ENCODE measurements at regions not wholly inside any gene's neighbourhood (a gene's known extent, or its start where the extent isn't known, plus 50 kb on each side); places are given as distances from the start of the nearest gene placed in this dataset.
"Not testable (repeated sequence)": the region's sequence is repeated elsewhere in the genome, so short reads cannot be mapped to it uniquely, and the experiment has no call there.

GRCh38 chr2:89819809-89820208 is 1128.3 kb downstream of the RPIA start:
- Histone ChIP-seq H3K56ac (ENCODE audit: low read length) (no peak overlapping the region), H3K27ac (ENCODE audit: low read depth, low read length) (no peak overlapping the region), H3K4me2 (ENCODE audit: low read length) (no peak overlapping the region), H3K4ac (ENCODE audit: low read depth, low read length) (no peak overlapping the region), H4K5ac (ENCODE audit: low read length) (no peak overlapping the region), H3K79me2 (ENCODE audit: control insufficient read depth, insufficient read depth, low read length) (no peaks in the 10 kb centered on the region), H3K23ac (ENCODE audit: low read length) (no peak overlapping the region), H3K4me3 (ENCODE audit: low read length) (no peak overlapping the region), H3K9ac (ENCODE audit: low read length) (no peak overlapping the region), H4K8ac (ENCODE audit: low read depth, low read length) (no peak overlapping the region), H2BK5ac (ENCODE audit: low read length) (no peak overlapping the region), H2AK5ac (ENCODE audit: low read length) (no peak overlapping the region), H3K79me1 (ENCODE audit: low read length) (no peaks in the 10 kb centered on the region), H3K18ac (ENCODE audit: low read length) (no peak overlapping the region), H3K36me3 (ENCODE audit: control insufficient read depth, insufficient read depth, low read length) (no peaks in the 10 kb centered on the region), H3K4me1 (ENCODE audit: control insufficient read depth, low read depth, low read length) (no peaks in the 10 kb centered on the region), H2BK120ac (ENCODE audit: low read depth, low read length) (no peak overlapping the region), H2BK15ac (replicated peaks; ENCODE audit: low read depth) (no peak overlapping the region), H3K27me3 (ENCODE audit: insufficient read depth, low read length, poor library complexity) (no peaks in the 10 kb centered on the region)
- no CpG with 5 or more reads among the region's 2 CpGs for WGBS (ENCODE audit: extremely low coverage, insufficient coverage, low lambda C conversion rate)
- DNase-seq = no peak

DNA sequence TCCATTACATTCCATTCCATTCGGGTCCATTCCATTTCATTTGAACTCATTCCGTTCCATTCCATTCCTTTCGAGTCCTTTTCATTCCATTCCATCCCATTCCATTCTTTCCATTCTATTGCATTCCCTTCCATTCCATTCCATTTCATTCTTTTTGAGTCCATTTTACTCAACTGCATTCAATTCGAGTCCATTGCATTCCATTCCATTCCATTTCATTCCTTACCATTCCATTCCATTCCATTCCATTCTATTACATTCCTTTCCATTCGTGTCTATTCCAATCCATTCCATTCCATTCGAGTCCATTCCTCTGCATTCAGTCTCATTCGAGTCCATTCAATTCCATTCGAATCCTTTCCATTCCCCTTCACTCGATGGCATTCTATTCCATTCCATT is 1128.8 kb downstream of the RPIA start:
- Histone ChIP-seq H3K4me2 (ENCODE audit: low read length) (no peak overlapping the region), H3K23ac (ENCODE audit: low read length) (no peak overlapping the region), H3K27me3 (ENCODE audit: insufficient read depth, low read length, poor library complexity) (no peaks in the 10 kb centered on the region), H3K79me2 (ENCODE audit: control insufficient read depth, insufficient read depth, low read length) (no peaks in the 10 kb centered on the region), H3K27ac (ENCODE audit: low read depth, low read length) (no peak overlapping the region), H3K36me3 (ENCODE audit: control insufficient read depth, insufficient read depth, low read length) (no peaks in the 10 kb centered on the region), H3K18ac (ENCODE audit: low read length) (no peak overlapping the region), H3K4me1 (ENCODE audit: control insufficient read depth, low read depth, low read length) (no peaks in the 10 kb centered on the region), H2BK15ac (replicated peaks; ENCODE audit: low read depth) (no peak overlapping the region), H2BK120ac (ENCODE audit: low read depth, low read length) (no peak overlapping the region), H3K79me1 (ENCODE audit: low read length) (no peaks in the 10 kb centered on the region), H3K4me3 (ENCODE audit: low read length) (peak overlapping the region; percentile 11), H2BK5ac (ENCODE audit: low read length) (no peak overlapping the region), H4K5ac (ENCODE audit: low read length) (no peak overlapping the region), H3K4ac (ENCODE audit: low read depth, low read length) (no peak overlapping the region), H4K8ac (ENCODE audit: low read depth, low read length) (no peak overlapping the region), H3K9ac (ENCODE audit: low read length) (no peak overlapping the region), H2AK5ac (ENCODE audit: low read length) (no peak overlapping the region), H3K56ac (ENCODE audit: low read length) (no peak overlapping the region)
- no peak for DNase-seq
- 100% methylated on average over 8 of the region's 9 CpGs for WGBS (ENCODE audit: extremely low coverage, insufficient coverage, low lambda C conversion rate)

- no peak overlapping the region for H3K23ac ChIP-seq (ENCODE audit: low read length)
- no peak overlapping the region for H3K4me3 ChIP-seq (ENCODE audit: low read length)
- H3K4ac ChIP-seq (ENCODE audit: low read depth, low read length) = no peak overlapping the region
- H4K5ac ChIP-seq (ENCODE audit: low read length) = no peak overlapping the region
- H2BK5ac ChIP-seq (ENCODE audit: low read length) = no peak overlapping the region
- H3K9ac ChIP-seq (ENCODE audit: low read length) = no peak overlapping the region
- H3K79me2 ChIP-seq (ENCODE audit: control insufficient read depth, insufficient read depth, low read length) = no peaks in the 10 kb centered on the region
- no peak for DNase-seq
- H3K18ac ChIP-seq (ENCODE audit: low read length) = no peak overlapping the region
- H3K27ac ChIP-seq (ENCODE audit: low read depth, low read length) = no peak overlapping the region
- H3K56ac ChIP-seq (ENCODE audit: low read length) = no peak overlapping the region
- no peak overlapping the region for H2AK5ac ChIP-seq (ENCODE audit: low read length)
- H2BK15ac ChIP-seq (replicated peaks; ENCODE audit: low read depth) = no peak overlapping the region
- H3K4me2 ChIP-seq (ENCODE audit: low read length) = no peak overlapping the region
- H3K36me3 ChIP-seq (ENCODE audit: control insufficient read depth, insufficient read depth, low read length) = no peaks in the 10 kb centered on the region
- H3K4me1 ChIP-seq (ENCODE audit: control insufficient read depth, low read depth, low read length) = no peaks in the 10 kb centered on the region
- no peaks in the 10 kb centered on the region for H3K79me1 ChIP-seq (ENCODE audit: low read length)
- no peak overlapping the region for H2BK120ac ChIP-seq (ENCODE audit: low read depth, low read length)
- H3K27me3 ChIP-seq (ENCODE audit: insufficient read depth, low read length, poor library complexity) = no peaks in the 10 kb centered on the region
- WGBS (ENCODE audit: extremely low coverage, insufficient coverage, low lambda C conversion rate) = 100% methylated on average over 5 of the region's 8 CpGs
- no peak overlapping the region for H4K8ac ChIP-seq (ENCODE audit: low read depth, low read length)
These were observed 1130.0 kb downstream of the RPIA start for GRCh38 chr2:89821455-89821945.

- H3K9ac ChIP-seq (ENCODE audit: low read length); H3K79me1 ChIP-seq (ENCODE audit: low read length); H3K79me2 ChIP-seq (ENCODE audit: control insufficient read depth, insufficient read depth, low read length); H2AK5ac ChIP-seq (ENCODE audit: low read length); H2BK120ac ChIP-seq (ENCODE audit: low read depth, low read length); H2BK5ac ChIP-seq (ENCODE audit: low read length); H3K27ac ChIP-seq (ENCODE audit: low read depth, low read length); H3K18ac ChIP-seq (ENCODE audit: low read length); H3K56ac ChIP-seq (ENCODE audit: low read length); H4K8ac ChIP-seq (ENCODE audit: low read depth, low read length); H3K4me1 ChIP-seq (ENCODE audit: control insufficient read depth, low read depth, low read length); H3K4ac ChIP-seq (ENCODE audit: low read depth, low read length); H3K27me3 ChIP-seq (ENCODE audit: insufficient read depth, low read length, poor library complexity); H3K4me2 ChIP-seq (ENCODE audit: low read length); H3K36me3 ChIP-seq (ENCODE audit: control insufficient read depth, insufficient read depth, low read length); H3K23ac ChIP-seq (ENCODE audit: low read length); H2BK15ac ChIP-seq (replicated peaks; ENCODE audit: low read depth); DNase-seq; H4K5ac ChIP-seq (ENCODE audit: low read length): not testable (repeated sequence)
- WGBS (ENCODE audit: extremely low coverage, insufficient coverage, low lambda C conversion rate) = 100% methylated on average over 5 of the region's 11 CpGs
- peak overlapping the region; percentile 3 for H3K4me3 ChIP-seq (ENCODE audit: low read length)
These were observed 1130.9 kb downstream of the RPIA start for GRCh38 chr2:89822342-89822741.

- no peak overlapping the region for H2BK15ac ChIP-seq (replicated peaks; ENCODE audit: low read depth)
- H3K18ac ChIP-seq (ENCODE audit: low read length) = no peak overlapping the region
- H3K27me3 ChIP-seq (ENCODE audit: insufficient read depth, low read length, poor library complexity) = no peaks in the 10 kb centered on the region
- DNase-seq = no peak
- no peak overlapping the region for H3K27ac ChIP-seq (ENCODE audit: low read depth, low read length)
- H2AK5ac ChIP-seq (ENCODE audit: low read length) = no peak overlapping the region
- H2BK5ac ChIP-seq (ENCODE audit: low read length) = no peak overlapping the region
- 100% methylated on average over 2 of the region's 5 CpGs for WGBS (ENCODE audit: extremely low coverage, insufficient coverage, low lambda C conversion rate)
- no peak overlapping the region for H3K4me3 ChIP-seq (ENCODE audit: low read length)
- H3K79me1 ChIP-seq (ENCODE audit: low read length) = no peaks in the 10 kb centered on the region
- no peak overlapping the region for H4K8ac ChIP-seq (ENCODE audit: low read depth, low read length)
- no peak overlapping the region for H3K9ac ChIP-seq (ENCODE audit: low read length)
- H3K56ac ChIP-seq (ENCODE audit: low read length) = no peak overlapping the region
- no peak overlapping the region for H4K5ac ChIP-seq (ENCODE audit: low read length)
- no peak overlapping the region for H3K4me2 ChIP-seq (ENCODE audit: low read length)
- no peaks in the 10 kb centered on the region for H3K36me3 ChIP-seq (ENCODE audit: control insufficient read depth, insufficient read depth, low read length)
- H3K23ac ChIP-seq (ENCODE audit: low read length) = no peak overlapping the region
- H2BK120ac ChIP-seq (ENCODE audit: low read depth, low read length) = no peak overlapping the region
- H3K4me1 ChIP-seq (ENCODE audit: control insufficient read depth, low read depth, low read length) = no peaks in the 10 kb centered on the region
- H3K4ac ChIP-seq (ENCODE audit: low read depth, low read length) = no peak overlapping the region
- H3K79me2 ChIP-seq (ENCODE audit: control insufficient read depth, insufficient read depth, low read length) = no peaks in the 10 kb centered on the region
These were observed 1132.1 kb downstream of the RPIA start for GRCh38 chr2:89823556-89823955.

DNA sequence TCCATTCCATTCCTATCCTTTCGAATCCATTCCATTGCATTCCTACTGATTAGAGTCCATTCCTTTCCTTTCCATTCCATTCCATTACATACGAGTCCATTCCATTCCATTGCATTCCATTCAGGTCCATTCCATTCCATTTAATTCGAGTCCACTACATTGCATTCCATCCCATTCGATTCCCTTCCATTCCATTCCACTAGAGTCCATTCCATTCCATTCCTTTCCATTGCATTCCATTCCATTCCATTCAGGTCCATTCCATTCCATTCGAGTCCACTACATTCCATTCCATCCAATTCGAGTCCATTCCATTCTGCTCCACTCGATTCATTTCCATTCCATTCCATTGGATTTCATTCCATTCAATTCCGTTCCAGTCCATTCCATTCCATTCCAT is 1133.6 kb downstream of the RPIA start:
- H3K79me1 ChIP-seq (ENCODE audit: low read length) = no peaks in the 10 kb centered on the region
- no peak overlapping the region for H3K9ac ChIP-seq (ENCODE audit: low read length)
- H4K5ac ChIP-seq (ENCODE audit: low read length) = no peak overlapping the region
- H3K27ac ChIP-seq (ENCODE audit: low read depth, low read length) = no peak overlapping the region
- no peak overlapping the region for H3K4me2 ChIP-seq (ENCODE audit: low read length)
- H2BK15ac ChIP-seq (replicated peaks; ENCODE audit: low read depth) = no peak overlapping the region
- H3K18ac ChIP-seq (ENCODE audit: low read length) = no peak overlapping the region
- DNase-seq = no peak
- peak overlapping the region; percentile 12 for H3K4me3 ChIP-seq (ENCODE audit: low read length)
- H2BK5ac ChIP-seq (ENCODE audit: low read length) = no peak overlapping the region
- no peaks in the 10 kb centered on the region for H3K27me3 ChIP-seq (ENCODE audit: insufficient read depth, low read length, poor library complexity)
- no peaks in the 10 kb centered on the region for H3K4me1 ChIP-seq (ENCODE audit: control insufficient read depth, low read depth, low read length)
- H3K23ac ChIP-seq (ENCODE audit: low read length) = no peak overlapping the region
- no peak overlapping the region for H4K8ac ChIP-seq (ENCODE audit: low read depth, low read length)
- no peak overlapping the region for H3K4ac ChIP-seq (ENCODE audit: low read depth, low read length)
- WGBS (ENCODE audit: extremely low coverage, insufficient coverage, low lambda C conversion rate) = 100% methylated on average over 3 of the region's 8 CpGs
- no peak overlapping the region for H3K56ac ChIP-seq (ENCODE audit: low read length)
- no peak overlapping the region for H2BK120ac ChIP-seq (ENCODE audit: low read depth, low read length)
- no peaks in the 10 kb centered on the region for H3K36me3 ChIP-seq (ENCODE audit: control insufficient read depth, insufficient read depth, low read length)
- no peaks in the 10 kb centered on the region for H3K79me2 ChIP-seq (ENCODE audit: control insufficient read depth, insufficient read depth, low read length)
- no peak overlapping the region for H2AK5ac ChIP-seq (ENCODE audit: low read length)

All from mesendoderm (in vitro differentiated cells).